BJ (cell line): ENCODE measurements at regions not wholly inside any gene's neighbourhood (a gene's known extent, or its start where the extent isn't known, plus 50 kb on each side); places are given as distances from the start of the nearest gene placed in this dataset.
"Not testable (repeated sequence)": the region's sequence is repeated elsewhere in the genome, so short reads cannot be mapped to it uniquely, and the experiment has no call there.

Experiments
- CTCF ChIA-PET: fragments of 350-600 bp; formaldehyde crosslinking; extraction: SDS; loops from one replicate; lab custom pipeline; 2021; ENCODE audit warnings: antibody characterized with exemption, inconsistent platforms; lab: Yijun Ruan, JAX
- POLR2A ChIA-PET: fragments of 300-600 bp; sonication (Branson Sonifier 250); formaldehyde crosslinking; extraction: SDS; loops from one replicate; lab custom pipeline; 2021; ENCODE audit warnings: antibody characterized with exemption; lab: Charles Lee
- DNase-seq: peaks from one replicate; pipeline ENCODE4 v3.0.0-alpha.2; 2011; ENCODE audit warnings: low read depth
- H3K27me3 ChIP-seq: 2 replicates; pipeline ENCODE4 v1.6.0; 2011; ENCODE audit warnings: low read length; ENCODE audit not compliant: control insufficient read depth, insufficient read depth
- H3K36me3 ChIP-seq: 2 replicates; pipeline ENCODE4 v1.5.1; 2011; ENCODE audit warnings: low read length; ENCODE audit not compliant: control insufficient read depth, insufficient read depth
- H3K4me3 ChIP-seq: 2 replicates; pipeline ENCODE4 v1.5.1; 2011; ENCODE audit warnings: low read depth, mild to moderate bottlenecking, control low read depth, low read length
- TF ChIP-seq, protein P1 (sequence below): IDR thresholded peaks from 2 replicates; pipeline ENCODE4 v1.5.1; 2011; ENCODE audit warnings: low read depth, mild to moderate bottlenecking, control low read depth, inconsistent platforms, low read length, moderate library complexity; ENCODE audit not compliant: insufficient read depth

- no peaks in the 10 kb centered on the region for H3K27me3 ChIP-seq
- TF ChIP-seq, protein P1, sequence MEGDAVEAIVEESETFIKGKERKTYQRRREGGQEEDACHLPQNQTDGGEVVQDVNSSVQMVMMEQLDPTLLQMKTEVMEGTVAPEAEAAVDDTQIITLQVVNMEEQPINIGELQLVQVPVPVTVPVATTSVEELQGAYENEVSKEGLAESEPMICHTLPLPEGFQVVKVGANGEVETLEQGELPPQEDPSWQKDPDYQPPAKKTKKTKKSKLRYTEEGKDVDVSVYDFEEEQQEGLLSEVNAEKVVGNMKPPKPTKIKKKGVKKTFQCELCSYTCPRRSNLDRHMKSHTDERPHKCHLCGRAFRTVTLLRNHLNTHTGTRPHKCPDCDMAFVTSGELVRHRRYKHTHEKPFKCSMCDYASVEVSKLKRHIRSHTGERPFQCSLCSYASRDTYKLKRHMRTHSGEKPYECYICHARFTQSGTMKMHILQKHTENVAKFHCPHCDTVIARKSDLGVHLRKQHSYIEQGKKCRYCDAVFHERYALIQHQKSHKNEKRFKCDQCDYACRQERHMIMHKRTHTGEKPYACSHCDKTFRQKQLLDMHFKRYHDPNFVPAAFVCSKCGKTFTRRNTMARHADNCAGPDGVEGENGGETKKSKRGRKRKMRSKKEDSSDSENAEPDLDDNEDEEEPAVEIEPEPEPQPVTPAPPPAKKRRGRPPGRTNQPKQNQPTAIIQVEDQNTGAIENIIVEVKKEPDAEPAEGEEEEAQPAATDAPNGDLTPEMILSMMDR = no peak
- no peak for DNase-seq
- POLR2A ChIA-PET = no interaction called here
- no peak overlapping the region for H3K4me3 ChIP-seq
- no peaks in the 10 kb centered on the region for H3K36me3 ChIP-seq
- CTCF ChIA-PET = interaction anchor here (0.6 kb wide), 1 partner anchor 17 kb away, joined by 3 read pairs; no protein-coding TSS in a partner anchor
These were observed 360.2 kb downstream of the HHIPL2 start for GRCh38 chr1:222187566-222188332.

GRCh38 chr1:222182641-222183040 is 365.3 kb downstream of the HHIPL2 start:
- no peaks in the 10 kb centered on the region for H3K27me3 ChIP-seq
- no peaks in the 10 kb centered on the region for H3K36me3 ChIP-seq
- POLR2A ChIA-PET = no interaction called here
- TF ChIP-seq, protein P1 = no peak
- CTCF ChIA-PET = no interaction called here
- H3K4me3 ChIP-seq = no peak overlapping the region
- DNase-seq = peak; percentile 18

GRCh38 chr1:222181191-222181590 is 366.7 kb downstream of the HHIPL2 start:
- DNase-seq = no peak
- Histone ChIP-seq H3K4me3 (no peak overlapping the region), H3K27me3 (no peaks in the 10 kb centered on the region), H3K36me3 (no peaks in the 10 kb centered on the region)
- TF ChIP-seq, protein P1 = no peak
- ChIA-PET POLR2A (no interaction called here), CTCF (interaction anchor here (1.0 kb wide), 1 partner anchor 456 kb away, joined by 3 read pairs; no protein-coding TSS in a partner anchor)

GRCh38 chr1:222177496-222177895 is 370.4 kb downstream of the HHIPL2 start:
- H3K27me3 ChIP-seq, H3K36me3 ChIP-seq, H3K4me3 ChIP-seq, DNase-seq, CTCF ChIA-PET: not testable (repeated sequence)
- POLR2A ChIA-PET = interaction anchor here (0.6 kb wide), 1 partner anchor 1597 kb away, joined by 3 read pairs; no protein-coding TSS in a partner anchor

DNA sequence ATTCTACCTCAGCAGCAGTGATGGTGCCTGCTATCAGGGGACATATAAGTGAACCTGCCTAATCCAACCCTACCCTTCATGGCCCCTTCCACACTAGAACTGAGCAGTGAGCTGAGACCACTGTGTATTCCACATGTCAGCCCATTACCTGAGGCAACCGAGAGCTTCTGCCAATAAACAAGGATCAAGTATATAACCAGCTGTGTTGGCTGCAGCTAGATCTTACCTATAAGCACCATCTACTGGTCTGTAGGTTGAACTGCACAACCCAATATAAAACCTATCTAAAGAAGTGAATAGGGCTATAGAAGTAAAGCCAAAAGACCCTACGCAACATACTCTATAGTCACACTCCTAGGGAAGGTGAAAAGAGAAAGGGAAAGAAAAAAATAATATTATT is 376.9 kb downstream of the HHIPL2 start:
- Histone ChIP-seq H3K36me3 (no peaks in the 10 kb centered on the region), H3K4me3 (no peak overlapping the region), H3K27me3 (no peaks in the 10 kb centered on the region)
- CTCF ChIA-PET = interaction anchor here (0.6 to 1.5 kb wide), 8 partner anchors 268 to 693 kb away, joined by 3 to 5 read pairs (median 4); partner anchors contain the start of gene DUSP10
- TF ChIP-seq, protein P1 = peak; percentile 60
- no peak for DNase-seq
- POLR2A ChIA-PET = no interaction called here
